ENCODE measurements at regions not wholly inside any gene's neighbourhood (a gene's known extent, or its start where the extent isn't known, plus 50 kb on each side); places are given as distances from the start of the nearest gene placed in this dataset.

GRCh38 chr4:126895988-126896570 lies 736.7 kb upstream of the INTU start:
- Histone ChIP-seq H3K4me1 (ENCODE audit: control insufficient read depth, extremely low read depth, insufficient read depth, low read length) (peaks cover 8% of the 10 kb centered on the region), H3K9ac (ENCODE audit: insufficient read depth, low read length) (no peak overlapping the region), H3K4me2 (ENCODE audit: extremely low read depth, insufficient read depth, low read length) (no peak overlapping the region), H3K27ac (ENCODE audit: insufficient read depth, low read length) (no peak overlapping the region), H3K79me2 (ENCODE audit: control insufficient read depth, insufficient read depth, low read length) (no peaks in the 10 kb centered on the region), H3K9me3 (ENCODE audit: control insufficient read depth, insufficient read depth, low read depth, low read length) (no peaks in the 10 kb centered on the region), H3K4me3 (replicated peaks in 1 of 4; ENCODE audit: control extremely low read depth in 1 of 4, insufficient read depth in 1 of 4, low read depth in 3 of 4, low read length in 4 of 4) (no peak overlapping the region), H4K20me1 (ENCODE audit: control insufficient read depth, extremely low read depth, insufficient read depth, low read length) (no peaks in the 10 kb centered on the region), H3K36me3 (ENCODE audit: control insufficient read depth, insufficient read depth, low read length) (no peaks in the 10 kb centered on the region), H2AFZ (ENCODE audit: low read length) (no peak overlapping the region), H3K27me3 (ENCODE audit: control insufficient read depth, insufficient read depth, low read length) (no peaks in the 10 kb centered on the region)
- TF ChIP-seq, protein P1, sequence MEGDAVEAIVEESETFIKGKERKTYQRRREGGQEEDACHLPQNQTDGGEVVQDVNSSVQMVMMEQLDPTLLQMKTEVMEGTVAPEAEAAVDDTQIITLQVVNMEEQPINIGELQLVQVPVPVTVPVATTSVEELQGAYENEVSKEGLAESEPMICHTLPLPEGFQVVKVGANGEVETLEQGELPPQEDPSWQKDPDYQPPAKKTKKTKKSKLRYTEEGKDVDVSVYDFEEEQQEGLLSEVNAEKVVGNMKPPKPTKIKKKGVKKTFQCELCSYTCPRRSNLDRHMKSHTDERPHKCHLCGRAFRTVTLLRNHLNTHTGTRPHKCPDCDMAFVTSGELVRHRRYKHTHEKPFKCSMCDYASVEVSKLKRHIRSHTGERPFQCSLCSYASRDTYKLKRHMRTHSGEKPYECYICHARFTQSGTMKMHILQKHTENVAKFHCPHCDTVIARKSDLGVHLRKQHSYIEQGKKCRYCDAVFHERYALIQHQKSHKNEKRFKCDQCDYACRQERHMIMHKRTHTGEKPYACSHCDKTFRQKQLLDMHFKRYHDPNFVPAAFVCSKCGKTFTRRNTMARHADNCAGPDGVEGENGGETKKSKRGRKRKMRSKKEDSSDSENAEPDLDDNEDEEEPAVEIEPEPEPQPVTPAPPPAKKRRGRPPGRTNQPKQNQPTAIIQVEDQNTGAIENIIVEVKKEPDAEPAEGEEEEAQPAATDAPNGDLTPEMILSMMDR (conservative IDR thresholded peaks at IDR 0.05 in 1 of 2, IDR thresholded peaks at IDR 0.05 in 1 of 2; ENCODE audit: low read depth in 1 of 2, low read length in 2 of 2): no peak
- no peak for TF ChIP-seq EZH2 (IDR thresholded peaks at IDR 0.05; ENCODE audit: low read length, missing control alignments)
- no peak for DNase-seq (ENCODE audit: low read depth in 2 of 2)

- TF ChIP-seq, protein P1 (conservative IDR thresholded peaks at IDR 0.05 in 1 of 2, IDR thresholded peaks at IDR 0.05 in 1 of 2; ENCODE audit: low read depth in 1 of 2, low read length in 2 of 2): no peak
- TF ChIP-seq EZH2 (IDR thresholded peaks at IDR 0.05; ENCODE audit: low read length, missing control alignments): no peak
- Histone ChIP-seq H3K27ac (ENCODE audit: insufficient read depth, low read length) (no peak overlapping the region), H3K36me3 (ENCODE audit: control insufficient read depth, insufficient read depth, low read length) (no peaks in the 10 kb centered on the region), H3K27me3 (ENCODE audit: control insufficient read depth, insufficient read depth, low read length) (no peaks in the 10 kb centered on the region), H2AFZ (ENCODE audit: low read length) (no peak overlapping the region), H3K9ac (ENCODE audit: insufficient read depth, low read length) (no peak overlapping the region), H3K4me2 (ENCODE audit: extremely low read depth, insufficient read depth, low read length) (no peak overlapping the region), H3K9me3 (ENCODE audit: control insufficient read depth, insufficient read depth, low read depth, low read length) (no peaks in the 10 kb centered on the region), H3K79me2 (ENCODE audit: control insufficient read depth, insufficient read depth, low read length) (no peaks in the 10 kb centered on the region), H4K20me1 (ENCODE audit: control insufficient read depth, extremely low read depth, insufficient read depth, low read length) (no peaks in the 10 kb centered on the region), H3K4me1 (ENCODE audit: control insufficient read depth, extremely low read depth, insufficient read depth, low read length) (peaks cover 6% of the 10 kb centered on the region), H3K4me3 (replicated peaks in 1 of 4; ENCODE audit: control extremely low read depth in 1 of 4, insufficient read depth in 1 of 4, low read depth in 3 of 4, low read length in 4 of 4) (no peak overlapping the region)
- DNase-seq (ENCODE audit: low read depth in 2 of 2): no peak
These were observed 735.7 kb upstream of the INTU start for GRCh38 chr4:126897038-126897437.

- Histone ChIP-seq H2AFZ (ENCODE audit: low read length) (no peak overlapping the region), H3K4me1 (ENCODE audit: control insufficient read depth, extremely low read depth, insufficient read depth, low read length) (peaks cover 6% of the 10 kb centered on the region), H3K27me3 (ENCODE audit: control insufficient read depth, insufficient read depth, low read length) (no peaks in the 10 kb centered on the region), H4K20me1 (ENCODE audit: control insufficient read depth, extremely low read depth, insufficient read depth, low read length) (no peaks in the 10 kb centered on the region), H3K27ac (ENCODE audit: insufficient read depth, low read length) (no peak overlapping the region), H3K79me2 (ENCODE audit: control insufficient read depth, insufficient read depth, low read length) (no peaks in the 10 kb centered on the region), H3K4me3 (replicated peaks in 1 of 4; ENCODE audit: control extremely low read depth in 1 of 4, insufficient read depth in 1 of 4, low read depth in 3 of 4, low read length in 4 of 4) (no peak overlapping the region), H3K9me3 (ENCODE audit: control insufficient read depth, insufficient read depth, low read depth, low read length) (no peaks in the 10 kb centered on the region), H3K9ac (ENCODE audit: insufficient read depth, low read length) (no peak overlapping the region), H3K36me3 (ENCODE audit: control insufficient read depth, insufficient read depth, low read length) (no peaks in the 10 kb centered on the region), H3K4me2 (ENCODE audit: extremely low read depth, insufficient read depth, low read length) (no peak overlapping the region)
- TF ChIP-seq, protein P1 (conservative IDR thresholded peaks at IDR 0.05 in 1 of 2, IDR thresholded peaks at IDR 0.05 in 1 of 2; ENCODE audit: low read depth in 1 of 2, low read length in 2 of 2): no peak
- DNase-seq (ENCODE audit: low read depth in 2 of 2): no peak
These were observed 733.9 kb upstream of the INTU start for GRCh38 chr4:126898815-126899214.

All from fibroblast of lung (primary cell).